H1 (cell line): ENCODE measurements at regions not wholly inside any gene's neighbourhood (a gene's known extent, or its start where the extent isn't known, plus 50 kb on each side); places are given as distances from the start of the nearest gene placed in this dataset.

ENCODE experiments used
- CTCF ChIA-PET: fragments of 300-600 bp; sonication (Branson Sonifier 250); formaldehyde crosslinking; loops from one replicate; lab custom pipeline; 2021; ENCODE audit not compliant: partially characterized antibody; lab: Charles Lee
- POLR2A ChIA-PET: fragments of 300-600 bp; sonication (Branson Sonifier 250); formaldehyde crosslinking; loops from one replicate; lab custom pipeline; 2021; ENCODE audit warnings: inconsistent platforms; ENCODE audit not compliant: partially characterized antibody; lab: Charles Lee
- DNase-seq, 2 experiments: peaks; one replicate each; pipeline versions ENCODE4 v3.0.0 to v3.0.0-alpha.2; 2010 to 2022; ENCODE audit warnings: low spot score in 2 of 2, low read depth in 1 of 2, mixed read lengths in 1 of 2
- FAIRE-seq: peaks from 2 replicates; lab custom pipeline; 2011; peaks lifted over from hg19 to GRCh38; lab: Jason Lieb, UNC
- H2AFZ ChIP-seq: 2 replicates; pipeline ENCODE4 v1.8.1; 2012; ENCODE audit warnings: low read length, inconsistent platforms
- H2AK5ac ChIP-seq: 2 replicates; pipeline ENCODE4 v1.6.1; 2013; ENCODE audit warnings: low read depth, low read length
- H2BK120ac ChIP-seq: replicated peaks from 2 replicates; pipeline ENCODE3; 2013; ENCODE audit warnings: low read depth, low read length, inconsistent platforms
- H2BK12ac ChIP-seq: 2 replicates; pipeline ENCODE4 v1.6.1; 2013; ENCODE audit warnings: low read depth, low read length
- H2BK15ac ChIP-seq: 2 replicates; pipeline ENCODE4 v1.6.1; 2013; ENCODE audit warnings: low read length
- H2BK20ac ChIP-seq: 2 replicates; pipeline ENCODE4 v1.6.1; 2013; ENCODE audit warnings: low read length
- H2BK5ac ChIP-seq: 2 replicates; pipeline ENCODE4 v1.6.1; 2013; ENCODE audit warnings: low read depth, low read length
- H3K14ac ChIP-seq: 2 replicates; pipeline ENCODE4 v1.6.1; 2013; ENCODE audit warnings: inconsistent platforms; ENCODE audit not compliant: insufficient read length
- H3K18ac ChIP-seq: 2 replicates; pipeline ENCODE4 v1.6.1; 2013; ENCODE audit warnings: low read length; ENCODE audit errors: extremely low read depth
- H3K23ac ChIP-seq: 2 replicates; pipeline ENCODE4 v1.6.1; 2013; ENCODE audit warnings: inconsistent platforms; ENCODE audit not compliant: insufficient read length
- H3K23me2 ChIP-seq: 2 replicates; pipeline ENCODE4 v1.6.1; 2013; ENCODE audit warnings: low read depth, low read length
- H3K27ac ChIP-seq: 2 replicates; pipeline ENCODE4 v1.6.1; 2011; ENCODE audit warnings: low read depth, low read length, inconsistent platforms
- H3K27me3 ChIP-seq, 4 experiments: replicated peaks in 1 of 4; 1 replicate in 1 of 4; 2 replicates in 3 of 4; pipeline versions ENCODE4 v1.6.1 to v1.8.1; 2011 to 2013; ENCODE audit warnings: low read length in 3 of 4, mild to moderate bottlenecking in 3 of 4, inconsistent platforms in 2 of 4, mixed read lengths in 2 of 4, moderate library complexity in 1 of 4; ENCODE audit not compliant: control insufficient read depth in 3 of 4, insufficient read depth in 3 of 4; ENCODE audit errors: extremely low read depth in 1 of 4
- H3K36me3 ChIP-seq, 4 experiments: 2 replicates each; pipeline versions ENCODE4 v1.6.1 to v1.8.1; 2011 to 2013; ENCODE audit warnings: mild to moderate bottlenecking in 4 of 4, low read length in 3 of 4, moderate library complexity in 2 of 4, control low read depth in 1 of 4, inconsistent platforms in 1 of 4; ENCODE audit not compliant: insufficient read depth in 4 of 4, control insufficient read depth in 2 of 4
- H3K4ac ChIP-seq: replicated peaks from 2 replicates; pipeline ENCODE3; 2013; ENCODE audit warnings: low read length, low read depth, mixed read lengths, inconsistent platforms; ENCODE audit not compliant: insufficient read length
- H3K4me1 ChIP-seq, 4 experiments: replicated peaks in 1 of 4; 1 replicate in 1 of 4; 2 replicates in 3 of 4; pipeline versions ENCODE4 v1.6.1 to v1.8.1; 2011 to 2013; ENCODE audit warnings: low read length in 3 of 4, inconsistent platforms in 2 of 4, mixed read lengths in 1 of 4; ENCODE audit not compliant: insufficient read depth in 4 of 4, control insufficient read depth in 3 of 4
- H3K4me2 ChIP-seq, 2 experiments: 2 replicates each; pipeline versions ENCODE4 v1.6.1 to v1.8.1; 2011 to 2013; ENCODE audit warnings: low read depth in 2 of 2, low read length in 2 of 2, control low read depth in 1 of 2, inconsistent platforms in 1 of 2, mild to moderate bottlenecking in 1 of 2; ENCODE audit not compliant: insufficient read depth in 1 of 2
- H3K4me3 ChIP-seq, 4 experiments: fragments of 200-600, 300-600 bp in 1 of 4; sonication (generic), shearing (Covaris generic), sonication (Bioruptor Twin) in 1 of 4; 2 replicates each; pipeline versions ENCODE4 v1.5.1 to v1.8.1; 2011 to 2016; ENCODE audit warnings: low read length in 4 of 4, low read depth in 3 of 4, control low read depth in 2 of 4, inconsistent platforms in 2 of 4, mild to moderate bottlenecking in 2 of 4, mixed read lengths in 1 of 4, moderate library complexity in 1 of 4; ENCODE audit not compliant: insufficient read depth in 2 of 4; ENCODE audit errors: extremely low read depth in 1 of 4
- H3K56ac ChIP-seq: replicated peaks from 2 replicates; pipeline ENCODE3; 2013; ENCODE audit warnings: low read depth, mild to moderate bottlenecking, mixed read lengths, low read length, inconsistent platforms; ENCODE audit not compliant: insufficient read length
- H3K79me1 ChIP-seq: 2 replicates; pipeline ENCODE4 v1.6.1; 2013; ENCODE audit warnings: low read depth, low read length, control low read depth
- H3K79me2 ChIP-seq, 2 experiments: 2 replicates each; pipeline versions ENCODE4 v1.6.1 to v1.8.1; 2012 to 2013; ENCODE audit warnings: low read length in 2 of 2, mild to moderate bottlenecking in 2 of 2, inconsistent platforms in 1 of 2; ENCODE audit not compliant: insufficient read depth in 2 of 2, control insufficient read depth in 1 of 2
- H3K9ac ChIP-seq, 4 experiments: replicated peaks in 1 of 4; 1 replicate in 1 of 4; 2 replicates in 3 of 4; pipeline versions ENCODE4 v1.6.1 to v1.8.1; 2011 to 2013; ENCODE audit warnings: low read depth in 3 of 4, low read length in 3 of 4, control low read depth in 2 of 4, mild to moderate bottlenecking in 2 of 4, moderate library complexity in 2 of 4, inconsistent platforms in 1 of 4; ENCODE audit errors: extremely low read depth in 1 of 4
- H3K9me3 ChIP-seq, 2 experiments: 2 replicates each; pipeline versions ENCODE4 v1.6.1 to v1.8.1; 2012 to 2013; ENCODE audit warnings: mild to moderate bottlenecking in 2 of 2, moderate library complexity in 2 of 2, control low read depth in 1 of 2, inconsistent platforms in 1 of 2, low read depth in 1 of 2, low read length in 1 of 2, mixed read lengths in 1 of 2; ENCODE audit not compliant: insufficient read depth in 2 of 2
- H4K20me1 ChIP-seq, 2 experiments: replicated peaks in 1 of 2; 2 replicates each; pipeline versions ENCODE3 to v1.8.1; 2011 to 2013; ENCODE audit warnings: inconsistent platforms in 2 of 2, low read length in 2 of 2, mild to moderate bottlenecking in 1 of 2; ENCODE audit not compliant: insufficient read depth in 2 of 2, control insufficient read depth in 1 of 2
- H4K5ac ChIP-seq: 2 replicates; pipeline ENCODE4 v1.6.1; 2013; ENCODE audit warnings: low read length, low read depth, mixed read lengths, inconsistent platforms; ENCODE audit not compliant: insufficient read length
- H4K8ac ChIP-seq: 2 replicates; pipeline ENCODE4 v1.8.0; 2013; ENCODE audit warnings: mild to moderate bottlenecking, moderate library complexity, low read length, inconsistent platforms; ENCODE audit not compliant: insufficient read depth; ENCODE audit errors: extremely low read depth
- H4K91ac ChIP-seq: replicated peaks from 2 replicates; pipeline ENCODE3; 2013; ENCODE audit warnings: low read length, mixed read lengths, inconsistent platforms; ENCODE audit not compliant: insufficient read length
- ASH2L ChIP-seq: fragments of 200-600, 300-600 bp; sonication (generic); IDR thresholded peaks from one replicate; pipeline ENCODE4 v1.7.1; 2017; ENCODE audit warnings: low read length
- CHD2 ChIP-seq: IDR thresholded peaks from 2 replicates; pipeline ENCODE4 v1.6.1; 2012; ENCODE audit warnings: low read length, improper control_type of control experiment
- E2F6 ChIP-seq: IDR thresholded peaks from 2 replicates; pipeline ENCODE4 v1.6.1; 2012; ENCODE audit warnings: inconsistent platforms
- KDM1A ChIP-seq: fragments of 200-600, 300-600 bp; sonication (generic); IDR thresholded peaks from 2 replicates; pipeline ENCODE4 v1.7.1; 2016; ENCODE audit warnings: mild to moderate bottlenecking, low read length, borderline replicate concordance
- MAFK ChIP-seq: IDR thresholded peaks from 2 replicates; pipeline ENCODE4 v1.6.1; 2012; ENCODE audit warnings: low read depth, mild to moderate bottlenecking, improper control_type of control experiment, low read length
- RAD21 ChIP-seq, 2 experiments: IDR thresholded peaks in 1 of 2; conservative IDR thresholded peaks in 1 of 2; 2 replicates each; pipeline ENCODE4 v1.6.1; 2011; ENCODE audit warnings: low read depth in 2 of 2, low read length in 2 of 2, improper control_type of control experiment in 1 of 2, inconsistent platforms in 1 of 2, mild to moderate bottlenecking in 1 of 2, moderate library complexity in 1 of 2
- RNF2 ChIP-seq: fragments of 200-900, 300-1000 bp; sonication (generic); IDR thresholded peaks from 2 replicates; pipeline ENCODE4 v1.7.1; 2016; ENCODE audit warnings: borderline replicate concordance, low read depth, mild to moderate bottlenecking, antibody characterized with exemption, low read length; ENCODE audit not compliant: poor library complexity, severe bottlenecking; ENCODE audit errors: missing control alignments
- SP4 ChIP-seq: IDR thresholded peaks from 2 replicates; pipeline ENCODE4 v1.6.1; 2012; ENCODE audit warnings: low read length, inconsistent platforms
- TAF7 ChIP-seq: optimal IDR thresholded peaks from 2 replicates; pipeline ENCODE3; 2011; ENCODE audit warnings: low read depth, mild to moderate bottlenecking, inconsistent platforms, low read length, moderate library complexity, borderline replicate concordance
- TEAD4 ChIP-seq: IDR thresholded peaks from 2 replicates; pipeline ENCODE4 v1.6.1; 2012; ENCODE audit warnings: low read depth, low read length, inconsistent platforms, mixed read lengths
- WGBS, 2 experiments: shearing (Covaris generic) in 1 of 2; methylation state at CpG; one replicate each; pipeline versions ENCODE4 v1.1.6 to v1.1.7; 2013 to 2015; ENCODE audit warnings: low lambda C conversion rate in 2 of 2, mixed read lengths in 2 of 2, inconsistent platforms in 1 of 2, low coverage in 1 of 2, missing lambda C conversion rate in 1 of 2; ENCODE audit not compliant: insufficient replicate concordance in 2 of 2, insufficient coverage in 1 of 2, insufficient read length in 1 of 2; ENCODE audit errors: extremely low coverage in 1 of 2, missing lambda C conversion rate in 1 of 2; 5-methylcytosine and 5-hydroxymethylcytosine counted together

GRCh38 chr9:22954964-22955363 lies 508.3 kb downstream of the DMRTA1 start:
- WGBS, 2 experiments, result 90% methylated on average over 5 of the region's 5 CpGs; no CpG with 5 or more reads in 1 of the 2 experiments
- H2BK20ac ChIP-seq, result no peak overlapping the region
- H3K56ac ChIP-seq, result no peak overlapping the region
- no peak overlapping the region for H2BK5ac ChIP-seq
- H2BK12ac ChIP-seq, result no peak overlapping the region
- H3K9me3 ChIP-seq, result no peaks in the 10 kb centered on the region
- H2AK5ac ChIP-seq, result no peak overlapping the region
- FAIRE-seq (no peak), DNase-seq (no peak)
- no peaks in the 10 kb centered on the region for H3K79me1 ChIP-seq
- ChIA-PET CTCF (interaction anchor here (1.0 to 1.1 kb wide), 2 partner anchors 12 to 15 kb away, joined by 3 read pairs; no protein-coding TSS in a partner anchor), POLR2A (no interaction called here)
- H3K4ac ChIP-seq, result no peak overlapping the region
- no peak overlapping the region for H4K91ac ChIP-seq
- H3K27me3 ChIP-seq, result no peaks in the 10 kb centered on the region
- H2BK15ac ChIP-seq, result no peak overlapping the region
- H3K79me2 ChIP-seq, result no peaks in the 10 kb centered on the region
- no peaks in the 10 kb centered on the region for H3K23me2 ChIP-seq
- no peaks in the 10 kb centered on the region for H4K20me1 ChIP-seq
- H3K4me2 ChIP-seq, result no peak overlapping the region
- H3K36me3 ChIP-seq, result no peaks in the 10 kb centered on the region
- H4K8ac ChIP-seq, result no peak overlapping the region
- H4K5ac ChIP-seq, result no peak overlapping the region
- H3K4me3 ChIP-seq, result no peak overlapping the region
- H3K9ac ChIP-seq, result no peak overlapping the region
- no peak overlapping the region for H2BK120ac ChIP-seq
- no peak overlapping the region for H3K23ac ChIP-seq
- peaks cover 0 to 9% (median 0%) of the 10 kb centered on the region in 4 experiments; a peak in 1 of 7 replicates for H3K4me1 ChIP-seq
- no peak for TF ChIP-seq SP4
- TF ChIP-seq TEAD4, result no peak
- no peak for TF ChIP-seq TAF7
- no peak for TF ChIP-seq KDM1A
- no peak for TF ChIP-seq ASH2L
- TF ChIP-seq MAFK, result no peak
- TF ChIP-seq RNF2, result no peak
- no peak for TF ChIP-seq CHD2
- TF ChIP-seq E2F6, result no peak
- no peak for TF ChIP-seq RAD21 (IDR thresholded peaks at IDR 0.05 in 1 of 2, conservative IDR thresholded peaks at IDR 0.05 in 1 of 2; ENCODE audit: low read depth in 2 of 2, low read length in 2 of 2)
- H3K18ac ChIP-seq, result no peak overlapping the region
- no peak overlapping the region for H3K14ac ChIP-seq
- no peak overlapping the region for H2AFZ ChIP-seq
- no peak overlapping the region for H3K27ac ChIP-seq
